ENCODE measurements at regions not wholly inside any gene's neighbourhood (a gene's known extent, or its start where the extent isn't known, plus 50 kb on each side); places are given as distances from the start of the nearest gene placed in this dataset.

GRCh38 chr15:61571026-61571425, 341.9 kb upstream of the RORA start:
- DNase-seq (ENCODE audit: low read depth): no peak
- H3K4me3 ChIP-seq (ENCODE audit: low read length): no peak overlapping the region
- no peak for TF ChIP-seq CTCF (IDR thresholded peaks at IDR 0.05; ENCODE audit: insufficient read depth, low read depth, low read length, missing control alignments)

- DNase-seq (ENCODE audit: low read depth): no peak
- TF ChIP-seq CTCF (IDR thresholded peaks at IDR 0.05; ENCODE audit: insufficient read depth, low read depth, low read length, missing control alignments): no peak
- H3K4me3 ChIP-seq (ENCODE audit: low read length): no peak overlapping the region
Measured at GRCh38 chr15:61564785-61565184, 335.7 kb upstream of the RORA start.

- DNase-seq (ENCODE audit: low read depth): no peak
- no peak for TF ChIP-seq CTCF (IDR thresholded peaks at IDR 0.05; ENCODE audit: insufficient read depth, low read depth, low read length, missing control alignments)
- no peak overlapping the region for H3K4me3 ChIP-seq (ENCODE audit: low read length)
Measured at GRCh38 chr15:61558172-61559136, 329.4 kb upstream of the RORA start.

- DNase-seq (ENCODE audit: low read depth): peak; percentile 1
- no peak for TF ChIP-seq CTCF (IDR thresholded peaks at IDR 0.05; ENCODE audit: insufficient read depth, low read depth, low read length, missing control alignments)
Measured at GRCh38 chr15:61556037-61556648, 327.0 kb upstream of the RORA start.

GRCh38 chr15:61549727-61550126, 320.6 kb upstream of the RORA start:
- no peak for TF ChIP-seq CTCF (IDR thresholded peaks at IDR 0.05; ENCODE audit: insufficient read depth, low read depth, low read length, missing control alignments)
- no peak for DNase-seq (ENCODE audit: low read depth)
- no peak overlapping the region for H3K4me3 ChIP-seq (ENCODE audit: low read length)

More at GRCh38 chr15:61556037-61556648, 327.0 kb upstream of the RORA start:
- no peak overlapping the region for H3K4me3 ChIP-seq (ENCODE audit: low read length)

GRCh38 chr15:61545763-61546162, 316.7 kb upstream of the RORA start:
- DNase-seq (ENCODE audit: low read depth): no peak
- no peak overlapping the region for H3K4me3 ChIP-seq (ENCODE audit: low read length)
- no peak for TF ChIP-seq CTCF (IDR thresholded peaks at IDR 0.05; ENCODE audit: insufficient read depth, low read depth, low read length, missing control alignments)

Data from epithelial cell of esophagus (primary cell).